ENCODE measurements at regions not wholly inside any gene's neighbourhood (a gene's known extent, or its start where the extent isn't known, plus 50 kb on each side); places are given as distances from the start of the nearest gene placed in this dataset.

GRCh38 chr2:37583402-37583801 lies 88.0 kb downstream of the CDC42EP3 start:
- Histone ChIP-seq H4K20me1 (no peaks in the 10 kb centered on the region), H3K9me3 (replicated peaks in 1 of 11) (peaks cover 7 to 21% (median 15%) of the 10 kb centered on the region in 11 experiments; a peak in 16 of 22 replicates), H3K4me1 (peaks cover 5 to 53% (median 19%) of the 10 kb centered on the region in 10 experiments; a peak in 14 of 20 replicates), H3K4me3 (no peak overlapping the region), H3K4me2 (0 out of 22 replicates have a peak overlapping the region, but pooled peaks of 1 of the 11 experiments have one; percentile 16), H3K27me3 (no peaks in the 10 kb centered on the region), H3K27ac (no peak overlapping the region), H3K36me3 (no peaks in the 10 kb centered on the region), H3K9ac (no peak overlapping the region)
- no peak for TF ChIP-seq Cebpa-rat (IDR thresholded peaks at IDR 0.05)

DNA sequence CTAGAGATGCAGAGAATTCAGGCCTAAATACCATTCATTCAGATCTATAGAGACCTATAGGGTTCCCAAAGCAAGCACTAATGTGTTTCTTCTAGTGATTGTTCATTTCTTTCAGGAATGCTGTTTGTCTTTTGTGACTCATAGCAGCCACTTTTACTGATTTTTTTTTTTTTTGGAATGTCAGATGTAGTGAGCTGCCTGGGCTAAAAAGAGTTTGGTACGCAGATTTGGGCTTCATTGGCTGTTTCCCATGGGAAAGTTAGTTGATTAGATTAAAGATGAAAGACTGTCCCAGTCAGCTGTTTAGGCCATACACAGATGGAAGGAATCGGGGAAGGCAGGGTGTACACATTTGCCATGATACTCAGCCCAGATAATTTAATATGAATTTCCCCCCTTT lies 87.6 kb downstream of the CDC42EP3 start:
- Histone ChIP-seq H3K27me3 (no peaks in the 10 kb centered on the region), H3K4me2 (peak overlapping the region in 2 of 11 experiments; percentile 10 to 71; a peak in 2 of 22 replicates), H3K9ac (no peak overlapping the region), H4K20me1 (no peaks in the 10 kb centered on the region), H3K4me3 (no peak overlapping the region), H3K9me3 (replicated peaks in 1 of 11) (peaks cover 7 to 17% (median 12%) of the 10 kb centered on the region in 11 experiments; a peak in 16 of 22 replicates), H3K36me3 (no peaks in the 10 kb centered on the region), H3K27ac (no peak overlapping the region), H3K4me1 (peaks cover 5 to 58% (median 19%) of the 10 kb centered on the region in 10 experiments; a peak in 14 of 20 replicates)
- no peak for TF ChIP-seq Cebpa-rat (IDR thresholded peaks at IDR 0.05)

- Histone ChIP-seq H3K4me1 (peaks cover 7 to 72% (median 24%) of the 10 kb centered on the region in 10 experiments; a peak in 17 of 20 replicates), H3K27ac (peak overlapping the region in 3 of 11 experiments; percentile 15 to 57 (median 41); a peak in 4 of 22 replicates), H3K4me2 (peak overlapping the region in 8 of 11 experiments; percentile 6 to 71 (median 50); a peak in 12 of 22 replicates), H3K27me3 (no peaks in the 10 kb centered on the region), H3K9ac (no peak overlapping the region), H4K20me1 (no peaks in the 10 kb centered on the region), H3K36me3 (no peaks in the 10 kb centered on the region), H3K4me3 (no peak overlapping the region), H3K9me3 (replicated peaks in 1 of 11) (peaks cover 0 to 1% (median 0%) of the 10 kb centered on the region in 11 experiments; a peak in 5 of 22 replicates)
- TF ChIP-seq Cebpa-rat (IDR thresholded peaks at IDR 0.05): no peak
These were observed 86.0 kb downstream of the CDC42EP3 start for GRCh38 chr2:37585295-37585908.

- Histone ChIP-seq H4K20me1 (no peaks in the 10 kb centered on the region), H3K4me1 (peaks cover 7 to 79% (median 28%) of the 10 kb centered on the region in 10 experiments; a peak in 17 of 20 replicates), H3K9ac (peak overlapping the region in 3 of 11 experiments; percentile 9 to 31 (median 9); a peak in 1 of 22 replicates), H3K9me3 (replicated peaks in 1 of 11) (no peaks in the 10 kb centered on the region), H3K27me3 (no peaks in the 10 kb centered on the region), H3K36me3 (no peaks in the 10 kb centered on the region), H3K4me2 (peak overlapping the region in 6 of 11 experiments; percentile 6 to 71 (median 58); a peak in 10 of 22 replicates), H3K27ac (peak overlapping the region in 4 of 11 experiments; percentile 29 to 57 (median 42); a peak in 6 of 22 replicates), H3K4me3 (no peak overlapping the region)
- TF ChIP-seq Cebpa-rat (IDR thresholded peaks at IDR 0.05): no peak
These were observed 85.3 kb downstream of the CDC42EP3 start for GRCh38 chr2:37585982-37586621.

DNA sequence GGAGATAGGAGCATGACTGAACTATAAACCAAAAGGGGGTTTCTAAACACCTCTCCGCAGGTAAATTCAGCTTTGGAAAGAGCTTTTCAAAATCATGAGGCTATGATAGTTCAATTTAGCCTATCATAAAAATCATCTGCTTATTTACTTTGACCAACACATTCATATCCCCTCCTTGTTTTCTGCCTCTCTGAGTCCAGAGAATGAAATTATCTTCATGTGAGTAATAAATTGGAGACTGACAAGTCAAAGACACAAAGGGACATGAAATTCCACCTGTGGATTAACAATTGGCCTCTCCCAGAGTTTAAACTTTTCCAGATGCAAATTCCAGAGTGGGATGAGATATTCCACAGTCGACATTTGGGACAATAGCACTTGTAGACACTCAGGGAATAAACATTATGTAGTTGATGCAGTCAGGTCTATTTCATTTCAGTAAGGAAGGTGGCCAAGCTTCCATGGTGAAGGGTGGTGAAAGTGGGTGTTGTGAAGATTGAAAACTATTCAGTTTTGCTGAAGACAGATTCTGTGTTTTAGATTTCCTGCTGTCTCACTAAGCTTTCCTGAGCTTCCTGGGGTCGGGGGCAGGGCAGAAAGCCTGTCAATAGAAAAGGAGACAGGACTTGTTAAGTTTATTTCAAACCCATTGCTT lies 84.7 kb downstream of the CDC42EP3 start:
- Histone ChIP-seq H3K4me1 (peaks cover 7 to 86% (median 30%) of the 10 kb centered on the region in 10 experiments; a peak in 17 of 20 replicates), H3K4me3 (no peak overlapping the region), H3K27me3 (no peaks in the 10 kb centered on the region), H4K20me1 (no peaks in the 10 kb centered on the region), H3K36me3 (no peaks in the 10 kb centered on the region), H3K9ac (peak overlapping the region in 3 of 11 experiments; percentile 9 to 31 (median 9); a peak in 2 of 22 replicates), H3K4me2 (peak overlapping the region in 5 of 11 experiments; percentile 9 to 71 (median 58); a peak in 9 of 22 replicates), H3K9me3 (replicated peaks in 1 of 11) (no peaks in the 10 kb centered on the region), H3K27ac (peak overlapping the region in 4 of 11 experiments; percentile 29 to 57 (median 42); a peak in 6 of 22 replicates)
- no peak for TF ChIP-seq Cebpa-rat (IDR thresholded peaks at IDR 0.05)

DNA sequence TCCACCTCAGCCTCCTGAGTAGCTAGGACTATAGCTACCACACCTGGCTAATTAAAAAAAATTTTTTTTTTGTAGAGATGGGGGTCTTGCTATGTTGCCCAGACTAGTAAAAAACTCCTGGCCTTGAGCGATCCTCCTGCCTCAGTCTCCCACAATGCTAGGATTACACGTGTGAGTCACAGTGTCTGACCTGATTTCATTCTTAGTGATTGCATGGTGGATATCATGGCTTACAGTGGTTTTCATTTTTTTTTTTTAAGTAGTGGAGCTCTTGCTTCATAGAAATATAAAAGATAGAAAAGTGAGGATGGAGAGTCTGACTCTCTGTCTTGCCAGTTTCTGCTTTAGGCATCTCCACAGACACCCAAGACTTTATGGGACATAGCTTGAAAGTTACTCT lies 83.6 kb downstream of the CDC42EP3 start:
- Histone ChIP-seq H3K27me3 (no peaks in the 10 kb centered on the region), H3K4me2 (peak overlapping the region in 4 of 11 experiments; percentile 57 to 71 (median 62); a peak in 5 of 22 replicates), H3K9me3 (replicated peaks in 1 of 11) (no peaks in the 10 kb centered on the region), H3K27ac (no peak overlapping the region), H4K20me1 (no peaks in the 10 kb centered on the region), H3K9ac (no peak overlapping the region), H3K4me3 (no peak overlapping the region), H3K4me1 (peaks cover 3 to 85% (median 29%) of the 10 kb centered on the region in 10 experiments; a peak in 17 of 20 replicates), H3K36me3 (no peaks in the 10 kb centered on the region)
- no peak for TF ChIP-seq Cebpa-rat (IDR thresholded peaks at IDR 0.05)

GRCh38 chr2:37588316-37588777 lies 83.1 kb downstream of the CDC42EP3 start:
- Histone ChIP-seq H4K20me1 (no peaks in the 10 kb centered on the region), H3K9ac (no peak overlapping the region), H3K27ac (no peak overlapping the region), H3K4me1 (peaks cover 0 to 82% (median 28%) of the 10 kb centered on the region in 10 experiments; a peak in 14 of 20 replicates), H3K4me2 (peak overlapping the region in 3 of 11 experiments; percentile 32 to 67 (median 57); a peak in 6 of 22 replicates), H3K9me3 (replicated peaks in 1 of 11) (peaks cover under 1 to 4% (median 1%) of the 10 kb centered on the region in 11 experiments; a peak in 18 of 22 replicates), H3K27me3 (no peaks in the 10 kb centered on the region), H3K36me3 (no peaks in the 10 kb centered on the region), H3K4me3 (no peak overlapping the region)
- no peak for TF ChIP-seq Cebpa-rat (IDR thresholded peaks at IDR 0.05)

DNA sequence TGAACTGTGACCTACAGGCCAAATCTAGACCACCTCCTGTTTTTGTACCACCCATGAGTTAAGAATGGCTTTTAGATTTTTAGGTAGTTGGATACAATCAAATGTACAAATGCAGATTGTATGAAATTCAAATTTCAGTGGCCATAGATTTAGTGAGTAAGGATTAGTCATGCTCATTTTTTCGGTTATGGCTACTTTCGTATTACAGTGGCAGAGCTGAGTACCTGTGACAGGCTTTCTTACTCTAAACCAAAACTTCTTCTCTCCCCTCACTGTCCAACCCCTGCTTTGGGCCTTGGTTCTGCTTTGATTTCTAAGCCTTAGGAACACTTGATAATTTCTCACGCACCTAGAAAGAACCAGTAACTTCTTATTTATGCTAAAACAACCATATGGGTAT lies 82.1 kb downstream of the CDC42EP3 start:
- H3K27ac ChIP-seq: no peak overlapping the region

More for the DNA sequence above, 82.1 kb downstream of the CDC42EP3 start:
- Histone ChIP-seq H3K4me1 (peaks cover 0 to 77% (median 28%) of the 10 kb centered on the region in 10 experiments; a peak in 14 of 20 replicates), H3K4me3 (no peak overlapping the region), H3K9ac (no peak overlapping the region), H3K36me3 (no peaks in the 10 kb centered on the region), H3K9me3 (replicated peaks in 1 of 11) (peaks cover 10 to 14% (median 11%) of the 10 kb centered on the region in 11 experiments), H3K4me2 (peak overlapping the region in 1 of 11 experiments; percentile 67; a peak in 2 of 22 replicates), H4K20me1 (no peaks in the 10 kb centered on the region), H3K27me3 (no peaks in the 10 kb centered on the region)
- no peak for TF ChIP-seq Cebpa-rat (IDR thresholded peaks at IDR 0.05)
